ENCODE measurements at regions not wholly inside any gene's neighbourhood (a gene's known extent, or its start where the extent isn't known, plus 50 kb on each side); places are given as distances from the start of the nearest gene placed in this dataset.

DNA sequence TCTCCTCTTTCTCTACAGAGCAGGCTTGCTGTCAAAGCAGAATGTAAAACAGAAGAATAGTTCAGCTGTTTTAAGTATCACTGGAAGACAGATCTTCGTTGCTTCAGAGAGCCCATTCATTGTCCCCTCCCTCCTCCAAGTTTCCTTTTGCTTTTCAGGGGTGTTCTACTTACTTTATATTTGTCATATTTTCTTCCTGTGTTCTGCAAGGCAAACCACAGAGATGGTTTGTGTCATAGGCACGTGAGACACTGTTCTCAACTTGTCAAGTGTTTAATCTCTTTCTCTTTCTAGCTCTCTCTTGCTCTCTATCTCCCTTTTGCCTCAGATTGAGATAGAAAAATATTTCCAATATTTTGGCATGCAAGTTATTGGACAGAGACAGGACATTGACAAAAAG lies 228.9 kb upstream of the DEFB112 start:
- Histone ChIP-seq H3K79me2 (ENCODE audit: insufficient read depth, low read length) (no peaks in the 10 kb centered on the region), H3K4me1 (ENCODE audit: insufficient read depth, low read length) (no peaks in the 10 kb centered on the region), H3K27ac (ENCODE audit: low read depth, low read length) (no peak overlapping the region), H2AFZ (ENCODE audit: low read length) (no peak overlapping the region), H3K4me2 (ENCODE audit: insufficient read depth, low read length) (no peak overlapping the region), H4K20me1 (ENCODE audit: insufficient read depth, low read length) (no peaks in the 10 kb centered on the region), H3K36me3 (ENCODE audit: insufficient read depth, low read length) (no peaks in the 10 kb centered on the region), H3K27me3 (ENCODE audit: insufficient read depth, low read length) (no peaks in the 10 kb centered on the region), H3K9me3 (ENCODE audit: low read depth, low read length) (peaks cover 2% of the 10 kb centered on the region), H3K4me3 (ENCODE audit: insufficient read depth, low read length) (no peak overlapping the region)
- no peak for DNase-seq (ENCODE audit: insufficient read length, low spot score, missing footprints)
- TF ChIP-seq, protein P1, sequence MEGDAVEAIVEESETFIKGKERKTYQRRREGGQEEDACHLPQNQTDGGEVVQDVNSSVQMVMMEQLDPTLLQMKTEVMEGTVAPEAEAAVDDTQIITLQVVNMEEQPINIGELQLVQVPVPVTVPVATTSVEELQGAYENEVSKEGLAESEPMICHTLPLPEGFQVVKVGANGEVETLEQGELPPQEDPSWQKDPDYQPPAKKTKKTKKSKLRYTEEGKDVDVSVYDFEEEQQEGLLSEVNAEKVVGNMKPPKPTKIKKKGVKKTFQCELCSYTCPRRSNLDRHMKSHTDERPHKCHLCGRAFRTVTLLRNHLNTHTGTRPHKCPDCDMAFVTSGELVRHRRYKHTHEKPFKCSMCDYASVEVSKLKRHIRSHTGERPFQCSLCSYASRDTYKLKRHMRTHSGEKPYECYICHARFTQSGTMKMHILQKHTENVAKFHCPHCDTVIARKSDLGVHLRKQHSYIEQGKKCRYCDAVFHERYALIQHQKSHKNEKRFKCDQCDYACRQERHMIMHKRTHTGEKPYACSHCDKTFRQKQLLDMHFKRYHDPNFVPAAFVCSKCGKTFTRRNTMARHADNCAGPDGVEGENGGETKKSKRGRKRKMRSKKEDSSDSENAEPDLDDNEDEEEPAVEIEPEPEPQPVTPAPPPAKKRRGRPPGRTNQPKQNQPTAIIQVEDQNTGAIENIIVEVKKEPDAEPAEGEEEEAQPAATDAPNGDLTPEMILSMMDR (IDR thresholded peaks at IDR 0.05; ENCODE audit: extremely low read depth, low read depth, low read length) = no peak

GRCh38 chr6:50285735-50286134 lies 236.0 kb upstream of the DEFB112 start:
- no peak overlapping the region for H3K4me3 ChIP-seq (ENCODE audit: insufficient read depth, low read length)
- TF ChIP-seq, protein P1 (IDR thresholded peaks at IDR 0.05; ENCODE audit: extremely low read depth, low read depth, low read length) = no peak
- H3K79me2 ChIP-seq (ENCODE audit: insufficient read depth, low read length) = no peaks in the 10 kb centered on the region
- no peaks in the 10 kb centered on the region for H4K20me1 ChIP-seq (ENCODE audit: insufficient read depth, low read length)
- H2AFZ ChIP-seq (ENCODE audit: low read length) = no peak overlapping the region
- H3K4me2 ChIP-seq (ENCODE audit: insufficient read depth, low read length) = no peak overlapping the region
- no peak for DNase-seq (ENCODE audit: insufficient read length, low spot score, missing footprints)
- H3K36me3 ChIP-seq (ENCODE audit: insufficient read depth, low read length) = no peaks in the 10 kb centered on the region
- no peaks in the 10 kb centered on the region for H3K27me3 ChIP-seq (ENCODE audit: insufficient read depth, low read length)
- no peaks in the 10 kb centered on the region for H3K4me1 ChIP-seq (ENCODE audit: insufficient read depth, low read length)
- no peak overlapping the region for H3K27ac ChIP-seq (ENCODE audit: low read depth, low read length)
- H3K9me3 ChIP-seq (ENCODE audit: low read depth, low read length) = peaks cover 4% of the 10 kb centered on the region

DNA sequence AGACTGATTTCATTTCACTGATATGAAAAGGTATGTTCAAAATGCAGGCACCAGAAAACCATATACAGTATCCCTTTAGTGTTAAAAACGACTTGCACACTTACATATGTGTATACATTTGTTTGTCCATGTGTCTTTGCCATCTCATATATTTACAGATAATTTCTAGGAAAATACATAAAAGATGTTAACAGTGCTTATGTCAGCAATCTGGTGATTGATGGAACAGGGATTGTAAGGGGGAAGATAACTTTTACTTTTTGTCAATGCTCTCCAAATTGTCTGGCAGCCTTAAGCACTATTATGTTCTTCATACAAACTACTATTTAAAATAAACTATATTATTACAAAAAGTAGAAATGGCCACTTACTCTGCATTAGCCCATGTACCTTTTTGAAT lies 238.5 kb upstream of the DEFB112 start:
- DNase-seq (ENCODE audit: insufficient read length, low spot score, missing footprints) = no peak
- H3K9me3 ChIP-seq (ENCODE audit: low read depth, low read length) = peaks cover 4% of the 10 kb centered on the region

DNA sequence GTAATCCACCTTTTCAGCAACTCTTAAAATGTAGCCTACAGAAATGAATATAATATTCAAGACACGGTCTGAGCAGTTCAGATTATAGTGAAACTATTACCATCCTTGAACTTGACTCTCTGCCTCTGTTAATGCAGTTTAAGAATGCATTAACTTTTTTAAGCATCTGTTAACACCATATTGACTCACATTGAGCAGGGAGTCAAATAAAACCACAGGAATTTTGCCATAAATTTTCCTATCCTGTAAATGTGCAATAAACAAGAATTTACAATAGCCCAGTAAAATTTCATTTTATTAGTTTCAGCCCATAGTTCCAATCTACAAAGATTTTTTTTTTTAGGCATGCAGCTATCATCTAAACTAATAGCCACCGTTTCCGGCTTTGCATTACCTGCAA lies 239.2 kb upstream of the DEFB112 start:
- H3K9me3 ChIP-seq (ENCODE audit: low read depth, low read length) = peaks cover 4% of the 10 kb centered on the region
- H4K20me1 ChIP-seq (ENCODE audit: insufficient read depth, low read length) = no peaks in the 10 kb centered on the region
- no peaks in the 10 kb centered on the region for H3K27me3 ChIP-seq (ENCODE audit: insufficient read depth, low read length)
- no peak overlapping the region for H3K27ac ChIP-seq (ENCODE audit: low read depth, low read length)
- no peak overlapping the region for H2AFZ ChIP-seq (ENCODE audit: low read length)
- H3K4me2 ChIP-seq (ENCODE audit: insufficient read depth, low read length) = no peak overlapping the region
- TF ChIP-seq, protein P1 (IDR thresholded peaks at IDR 0.05; ENCODE audit: extremely low read depth, low read depth, low read length) = no peak
- DNase-seq (ENCODE audit: insufficient read length, low spot score, missing footprints) = no peak
- H3K4me1 ChIP-seq (ENCODE audit: insufficient read depth, low read length) = no peaks in the 10 kb centered on the region
- no peak overlapping the region for H3K4me3 ChIP-seq (ENCODE audit: insufficient read depth, low read length)
- no peaks in the 10 kb centered on the region for H3K36me3 ChIP-seq (ENCODE audit: insufficient read depth, low read length)
- no peaks in the 10 kb centered on the region for H3K79me2 ChIP-seq (ENCODE audit: insufficient read depth, low read length)

More for the DNA sequence above, 238.5 kb upstream of the DEFB112 start:
- Histone ChIP-seq H4K20me1 (ENCODE audit: insufficient read depth, low read length) (no peaks in the 10 kb centered on the region), H3K36me3 (ENCODE audit: insufficient read depth, low read length) (no peaks in the 10 kb centered on the region), H3K27ac (ENCODE audit: low read depth, low read length) (no peak overlapping the region), H2AFZ (ENCODE audit: low read length) (no peak overlapping the region), H3K4me3 (ENCODE audit: insufficient read depth, low read length) (no peak overlapping the region), H3K79me2 (ENCODE audit: insufficient read depth, low read length) (no peaks in the 10 kb centered on the region), H3K4me2 (ENCODE audit: insufficient read depth, low read length) (no peak overlapping the region), H3K4me1 (ENCODE audit: insufficient read depth, low read length) (no peaks in the 10 kb centered on the region), H3K27me3 (ENCODE audit: insufficient read depth, low read length) (no peaks in the 10 kb centered on the region)
- TF ChIP-seq, protein P1 (IDR thresholded peaks at IDR 0.05; ENCODE audit: extremely low read depth, low read depth, low read length) = no peak

Measured in osteoblast (primary cell).